IMR-90 (cell line): ENCODE measurements at regions not wholly inside any gene's neighbourhood (a gene's known extent, or its start where the extent isn't known, plus 50 kb on each side); places are given as distances from the start of the nearest gene placed in this dataset.

ENCODE experiments used
- ATAC-seq: fragments of 200-7000 bp; cut with Tn5 transposase; 2 replicates; pipeline ENCODE4 v1.9.1; 2020; ENCODE audit warnings: low read depth, mild to moderate bottlenecking, moderate library complexity
- BruUV-seq: library from RNA; stranded (reverse); fragments of 400-500 nt; replicated peaks from 2 replicates; lab custom pipeline; 2021; lab: Mats Ljungman, UMichigan
- CTCF ChIA-PET: fragments of 300-600 bp; formaldehyde crosslinking; extraction: SDS; loops from one replicate; lab custom pipeline; 2021; ENCODE audit warnings: antibody characterized with exemption; lab: Yijun Ruan, JAX
- POLR2A ChIA-PET: fragments of 300-600 bp; sonication (Branson Sonifier 250); formaldehyde crosslinking; loops from one replicate; lab custom pipeline; 2022; ENCODE audit warnings: antibody characterized with exemption; ENCODE audit not compliant: unreplicated experiment; lab: Charles Lee
- DNase-seq: peaks from one replicate; pipeline ENCODE4 v3.0.0; 2013
- H2AFZ ChIP-seq: replicated peaks from 2 replicates; pipeline ENCODE3; 2013; ENCODE audit warnings: low read length, mild to moderate bottlenecking; ENCODE audit not compliant: poor library complexity
- H2AK5ac ChIP-seq: 2 replicates; pipeline ENCODE4 v1.6.1; 2013; ENCODE audit warnings: low read depth, low read length, inconsistent platforms
- H2AK9ac ChIP-seq: replicated peaks from 2 replicates; pipeline ENCODE3; 2013; ENCODE audit warnings: mild to moderate bottlenecking, low read depth, low read length, moderate library complexity; ENCODE audit not compliant: poor library complexity
- H2BK120ac ChIP-seq: 2 replicates; pipeline ENCODE4 v1.6.1; 2013; ENCODE audit warnings: low read depth, low read length, inconsistent platforms
- H2BK15ac ChIP-seq: 3 replicates; pipeline ENCODE4 v1.6.1; 2013; ENCODE audit warnings: low read depth, low read length, inconsistent platforms
- H2BK20ac ChIP-seq: 2 replicates; pipeline ENCODE4 v1.6.1; 2013; ENCODE audit warnings: low read depth, mild to moderate bottlenecking, inconsistent platforms, low read length, moderate library complexity
- H2BK5ac ChIP-seq: 2 replicates; pipeline ENCODE4 v1.6.1; 2013; ENCODE audit warnings: mild to moderate bottlenecking, low read depth, low read length, inconsistent platforms; ENCODE audit not compliant: poor library complexity, severe bottlenecking
- H3K14ac ChIP-seq: replicated peaks from 2 replicates; pipeline ENCODE4 v1.6.1; 2013; ENCODE audit warnings: low read depth, low read length, inconsistent platforms
- H3K18ac ChIP-seq: 2 replicates; pipeline ENCODE4 v1.6.1; 2013; ENCODE audit warnings: low read depth, low read length, control low read depth
- H3K23ac ChIP-seq: 2 replicates; pipeline ENCODE4 v1.6.1; 2013; ENCODE audit warnings: low read depth, low read length, inconsistent platforms
- H3K27ac ChIP-seq: 2 replicates; pipeline ENCODE4 v1.5.1; 2013; ENCODE audit warnings: mild to moderate bottlenecking, control low read depth, low read length; ENCODE audit not compliant: insufficient read depth
- H3K27me3 ChIP-seq: 2 replicates; pipeline ENCODE4 v1.6.1; 2013; ENCODE audit warnings: low read length; ENCODE audit not compliant: control insufficient read depth, insufficient read depth
- H3K36me3 ChIP-seq: 2 replicates; pipeline ENCODE4 v1.6.1; 2013; ENCODE audit warnings: low read length, mixed read lengths; ENCODE audit not compliant: control insufficient read depth, insufficient read depth
- H3K4ac ChIP-seq: 2 replicates; pipeline ENCODE4 v1.6.1; 2013; ENCODE audit warnings: low read depth, low read length, inconsistent platforms
- H3K4me1 ChIP-seq: 2 replicates; pipeline ENCODE4 v1.6.1; 2013; ENCODE audit warnings: low read length, mixed read lengths; ENCODE audit not compliant: control insufficient read depth, insufficient read depth
- H3K4me2 ChIP-seq: 2 replicates; pipeline ENCODE4 v1.6.1; 2013; ENCODE audit warnings: low read depth, mild to moderate bottlenecking, control low read depth, low read length, moderate library complexity
- H3K4me3 ChIP-seq: 2 replicates; pipeline ENCODE4 v1.5.1; 2013; ENCODE audit warnings: low read depth, mild to moderate bottlenecking, control low read depth, low read length, moderate library complexity; ENCODE audit not compliant: insufficient read depth
- H3K56ac ChIP-seq: 2 replicates; pipeline ENCODE4 v1.6.1; 2013; ENCODE audit warnings: low read length, inconsistent platforms; ENCODE audit not compliant: insufficient read depth; ENCODE audit errors: extremely low read depth
- H3K79me1 ChIP-seq, 2 experiments: 2 replicates each; pipeline ENCODE4 v1.6.1; 2013; ENCODE audit warnings: low read length in 2 of 2, inconsistent platforms in 1 of 2, low read depth in 1 of 2
- H3K9ac ChIP-seq: 2 replicates; pipeline ENCODE4 v1.6.1; 2013; ENCODE audit warnings: low read depth, low read length, control low read depth
- H3K9me1 ChIP-seq: 2 replicates; pipeline ENCODE4 v1.6.1; 2013; ENCODE audit warnings: low read length, inconsistent platforms; ENCODE audit not compliant: insufficient read depth
- H3K9me3 ChIP-seq: 2 replicates; pipeline ENCODE4 v1.6.1; 2013; ENCODE audit warnings: low read length; ENCODE audit not compliant: control insufficient read depth, insufficient read depth
- H4K20me1 ChIP-seq: 2 replicates; pipeline ENCODE4 v1.6.1; 2013; ENCODE audit warnings: low read length, inconsistent platforms; ENCODE audit not compliant: insufficient read depth
- H4K5ac ChIP-seq: 2 replicates; pipeline ENCODE4 v1.6.1; 2013; ENCODE audit warnings: mild to moderate bottlenecking, low read depth, low read length, control low read depth
- H4K8ac ChIP-seq, 2 experiments: 2 replicates each; pipeline ENCODE4 v1.6.1; 2013; ENCODE audit warnings: low read depth in 2 of 2, low read length in 2 of 2, control low read depth in 1 of 2, inconsistent platforms in 1 of 2
- H4K91ac ChIP-seq: 2 replicates; pipeline ENCODE4 v1.6.1; 2013; ENCODE audit warnings: low read depth, low read length, inconsistent platforms; ENCODE audit not compliant: insufficient read depth
- BHLHE40 ChIP-seq: fragments of 150-350 bp; IDR thresholded peaks from 2 replicates; pipeline ENCODE4 v1.6.1; 2016; ENCODE audit warnings: mild to moderate bottlenecking, low read depth, low read length
- CEBPB ChIP-seq: IDR thresholded peaks from 2 replicates; pipeline ENCODE4 v1.6.1; 2012; ENCODE audit warnings: low read depth, low read length, improper control_type of control experiment
- CHD1 ChIP-seq: IDR thresholded peaks from 2 replicates; pipeline ENCODE4 v1.6.1; 2012; ENCODE audit warnings: low read depth, low read length, improper control_type of control experiment
- FOS ChIP-seq: fragments of 150-350 bp; IDR thresholded peaks from 2 replicates; pipeline ENCODE4 v1.6.1; 2016; ENCODE audit warnings: low read depth, low read length
- MAFK ChIP-seq: IDR thresholded peaks from 2 replicates; pipeline ENCODE4 v1.6.1; 2012; ENCODE audit warnings: low read depth, low read length, improper control_type of control experiment
- MAZ ChIP-seq: IDR thresholded peaks from 2 replicates; pipeline ENCODE4 v1.6.1; 2012; ENCODE audit warnings: low read depth, mild to moderate bottlenecking, low read length, improper control_type of control experiment, moderate library complexity, borderline replicate concordance
- MXI1 ChIP-seq: IDR thresholded peaks from 2 replicates; pipeline ENCODE4 v1.6.1; 2012; ENCODE audit warnings: low read depth, mild to moderate bottlenecking, low read length, moderate library complexity, borderline replicate concordance
- NFE2L2 ChIP-seq: fragments of 150-350 bp; IDR thresholded peaks from 2 replicates; pipeline ENCODE4 v1.6.1; 2016; ENCODE audit warnings: low read depth, mild to moderate bottlenecking, low read length
- POLR2A ChIP-seq: IDR thresholded peaks from 2 replicates; pipeline ENCODE4 v1.6.1; 2012; ENCODE audit warnings: mild to moderate bottlenecking, low read depth, low read length
- RAD21 ChIP-seq: IDR thresholded peaks from 2 replicates; pipeline ENCODE4 v1.6.1; 2012; ENCODE audit warnings: low read length, improper control_type of control experiment
- RCOR1 ChIP-seq: IDR thresholded peaks from 2 replicates; pipeline ENCODE4 v1.6.1; 2012; ENCODE audit warnings: mild to moderate bottlenecking, low read length, improper control_type of control experiment; ENCODE audit not compliant: insufficient replicate concordance
- RFX5 ChIP-seq: IDR thresholded peaks from 2 replicates; pipeline ENCODE4 v1.8.0; 2012; ENCODE audit warnings: low read depth, mild to moderate bottlenecking, low read length, moderate library complexity
- SMC3 ChIP-seq: fragments of 150-350 bp; IDR thresholded peaks from 2 replicates; pipeline ENCODE4 v1.6.1; 2016; ENCODE audit warnings: low read depth, mild to moderate bottlenecking, antibody characterized with exemption, low read length, moderate library complexity
- WGBS, 2 experiments: methylation state at CpG; one replicate each; pipeline versions ENCODE4 v1.1.5 to v1.1.7; 2013; ENCODE audit warnings: missing lambda C conversion rate in 2 of 2; ENCODE audit not compliant: insufficient read length in 1 of 2; ENCODE audit errors: extremely low coverage in 2 of 2; 5-methylcytosine and 5-hydroxymethylcytosine counted together
- dilution Hi-C: fragments of 300-500 bp; cut with HindIII; formaldehyde crosslinking; loops from one replicate; pipeline ENCODE4 v1.14.3; 2018; ENCODE audit warnings: low sequenced_read_pairs; ENCODE audit not compliant: unreplicated experiment
- in situ Hi-C: fragments of 300-500 bp; cut with MboI; formaldehyde crosslinking; loops from 3 replicates; pipeline ENCODE4 v1.14.3; 2019; ENCODE audit warnings: low sequenced_read_pairs, inconsistent platforms, mixed read lengths
- intact Hi-C: fragments of 100-400 bp; cut with micrococcal nuclease; formaldehyde crosslinking; loops from 2 replicates; pipeline ENCODE4 v1.10.0; 2022
- TF ChIP-seq, protein P1 (sequence below): fragments of 150-350 bp; IDR thresholded peaks from 2 replicates; pipeline ENCODE4 v1.6.1; 2017; ENCODE audit warnings: mild to moderate bottlenecking, antibody characterized with exemption, low read length, low read depth
- TF ChIP-seq, protein P2 (sequence below): fragments of 150-350 bp; IDR thresholded peaks from 2 replicates; pipeline ENCODE4 v1.6.1; 2016; ENCODE audit warnings: low read depth, mild to moderate bottlenecking, low read length, moderate library complexity, borderline replicate concordance
- TF ChIP-seq, protein P3 (sequence below): conservative IDR thresholded peaks from 2 replicates; pipeline ENCODE4 v1.5.1; 2012; ENCODE audit warnings: mild to moderate bottlenecking, low read depth, low read length, improper control_type of control experiment

DNA sequence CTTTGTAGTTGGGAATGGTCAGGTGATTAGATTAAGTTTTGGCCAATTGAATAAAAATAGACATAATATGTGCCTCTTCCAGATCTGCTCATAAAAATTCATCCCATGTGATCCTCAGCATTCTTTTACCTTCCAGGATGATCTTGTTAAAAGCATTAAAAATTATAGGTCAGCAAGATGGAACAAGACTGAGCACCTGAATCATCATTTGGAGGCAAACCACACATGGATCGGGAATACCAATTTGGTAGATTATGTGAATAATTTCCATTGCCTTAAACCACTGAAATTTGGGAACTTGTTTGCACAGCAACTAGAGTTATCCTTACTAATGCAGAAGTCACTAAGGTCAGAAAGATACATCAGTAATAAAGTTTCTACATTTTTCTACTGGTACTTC is 681.4 kb upstream of the ADGRL2 start:
- Histone ChIP-seq H2AFZ (no peak overlapping the region), H3K9me3 (no peaks in the 10 kb centered on the region), H3K4me3 (no peak overlapping the region), H3K14ac (no peak overlapping the region), H3K56ac (no peak overlapping the region), H2AK9ac (no peak overlapping the region), H3K18ac (no peak overlapping the region), H3K4me2 (no peak overlapping the region), H3K9me1 (no peaks in the 10 kb centered on the region), H4K8ac (no peak overlapping the region), H3K79me1 (no peaks in the 10 kb centered on the region), H2BK5ac (no peak overlapping the region), H3K27me3 (no peaks in the 10 kb centered on the region), H4K20me1 (no peaks in the 10 kb centered on the region), H3K9ac (no peak overlapping the region), H2AK5ac (no peak overlapping the region), H2BK15ac (no peak overlapping the region), H3K27ac (no peak overlapping the region), H3K36me3 (no peaks in the 10 kb centered on the region), H3K4ac (no peak overlapping the region), H3K4me1 (no peaks in the 10 kb centered on the region), H2BK20ac (no peak overlapping the region), H3K23ac (no peak overlapping the region), H4K91ac (no peak overlapping the region), H2BK120ac (no peak overlapping the region), H4K5ac (no peak overlapping the region)
- no peak for TF ChIP-seq MAFK
- no peak for TF ChIP-seq CEBPB
- TF ChIP-seq RAD21 = no peak
- TF ChIP-seq POLR2A = no peak
- no peak for TF ChIP-seq CHD1
- TF ChIP-seq BHLHE40 = no peak
- TF ChIP-seq FOS = no peak
- no peak for TF ChIP-seq RCOR1
- TF ChIP-seq NFE2L2 = no peak
- TF ChIP-seq MAZ = no peak
- no peak for TF ChIP-seq MXI1
- no peak for TF ChIP-seq SMC3
- TF ChIP-seq, protein P1, sequence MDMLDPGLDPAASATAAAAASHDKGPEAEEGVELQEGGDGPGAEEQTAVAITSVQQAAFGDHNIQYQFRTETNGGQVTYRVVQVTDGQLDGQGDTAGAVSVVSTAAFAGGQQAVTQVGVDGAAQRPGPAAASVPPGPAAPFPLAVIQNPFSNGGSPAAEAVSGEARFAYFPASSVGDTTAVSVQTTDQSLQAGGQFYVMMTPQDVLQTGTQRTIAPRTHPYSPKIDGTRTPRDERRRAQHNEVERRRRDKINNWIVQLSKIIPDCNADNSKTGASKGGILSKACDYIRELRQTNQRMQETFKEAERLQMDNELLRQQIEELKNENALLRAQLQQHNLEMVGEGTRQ = no peak
- TF ChIP-seq, protein P2, sequence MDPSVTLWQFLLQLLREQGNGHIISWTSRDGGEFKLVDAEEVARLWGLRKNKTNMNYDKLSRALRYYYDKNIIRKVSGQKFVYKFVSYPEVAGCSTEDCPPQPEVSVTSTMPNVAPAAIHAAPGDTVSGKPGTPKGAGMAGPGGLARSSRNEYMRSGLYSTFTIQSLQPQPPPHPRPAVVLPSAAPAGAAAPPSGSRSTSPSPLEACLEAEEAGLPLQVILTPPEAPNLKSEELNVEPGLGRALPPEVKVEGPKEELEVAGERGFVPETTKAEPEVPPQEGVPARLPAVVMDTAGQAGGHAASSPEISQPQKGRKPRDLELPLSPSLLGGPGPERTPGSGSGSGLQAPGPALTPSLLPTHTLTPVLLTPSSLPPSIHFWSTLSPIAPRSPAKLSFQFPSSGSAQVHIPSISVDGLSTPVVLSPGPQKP = no peak
- TF ChIP-seq, protein P3, sequence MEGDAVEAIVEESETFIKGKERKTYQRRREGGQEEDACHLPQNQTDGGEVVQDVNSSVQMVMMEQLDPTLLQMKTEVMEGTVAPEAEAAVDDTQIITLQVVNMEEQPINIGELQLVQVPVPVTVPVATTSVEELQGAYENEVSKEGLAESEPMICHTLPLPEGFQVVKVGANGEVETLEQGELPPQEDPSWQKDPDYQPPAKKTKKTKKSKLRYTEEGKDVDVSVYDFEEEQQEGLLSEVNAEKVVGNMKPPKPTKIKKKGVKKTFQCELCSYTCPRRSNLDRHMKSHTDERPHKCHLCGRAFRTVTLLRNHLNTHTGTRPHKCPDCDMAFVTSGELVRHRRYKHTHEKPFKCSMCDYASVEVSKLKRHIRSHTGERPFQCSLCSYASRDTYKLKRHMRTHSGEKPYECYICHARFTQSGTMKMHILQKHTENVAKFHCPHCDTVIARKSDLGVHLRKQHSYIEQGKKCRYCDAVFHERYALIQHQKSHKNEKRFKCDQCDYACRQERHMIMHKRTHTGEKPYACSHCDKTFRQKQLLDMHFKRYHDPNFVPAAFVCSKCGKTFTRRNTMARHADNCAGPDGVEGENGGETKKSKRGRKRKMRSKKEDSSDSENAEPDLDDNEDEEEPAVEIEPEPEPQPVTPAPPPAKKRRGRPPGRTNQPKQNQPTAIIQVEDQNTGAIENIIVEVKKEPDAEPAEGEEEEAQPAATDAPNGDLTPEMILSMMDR = no peak
- no peak for TF ChIP-seq RFX5
- intact Hi-C loops = no loop called here
- ChIA-PET POLR2A (no interaction called here), CTCF (no interaction called here)
- ATAC-seq = no peak
- no TSS peak for BruUV-seq
- WGBS, 2 experiments = no CpG with 5 or more reads among the region's 1 CpG
- in situ Hi-C loops = no loop called here
- no peak for DNase-seq
- dilution Hi-C loops = no loop called here
